Uterus (tissue), 3 donors: ENCODE measurements at regions not wholly inside any gene's neighbourhood (a gene's known extent, or its start where the extent isn't known, plus 50 kb on each side); places are given as distances from the start of the nearest gene placed in this dataset.

Experiments used
- DNase-seq, 2 donors: peaks; one replicate each; pipeline ENCODE4 v3.0.0-alpha.2; 2019 to 2020
- H3K27ac ChIP-seq, 2 donors: fragments of 200-600 bp; sonication (generic); 1 replicate in 1 of 2; 2 replicates in 1 of 2; pipeline ENCODE4 v1.5.1; 2016 to 2018
- H3K27me3 ChIP-seq, 2 donors: fragments of 200-600 bp; sonication (generic); one replicate each; pipeline ENCODE4 v1.5.1; 2018 to 2019; ENCODE audit warnings: control low read depth in 1 of 2
- H3K36me3 ChIP-seq, 2 donors: fragments of 200-600 bp; sonication (generic); one replicate each; pipeline ENCODE4 v1.5.1; 2019; ENCODE audit warnings: control low read depth in 1 of 2
- H3K4me1 ChIP-seq, 2 donors: fragments of 200-600 bp; sonication (generic); one replicate each; pipeline ENCODE4 v1.5.1; 2018 to 2019; ENCODE audit warnings: control low read depth in 1 of 2
- H3K4me3 ChIP-seq, 2 donors: fragments of 200-600 bp; sonication (generic); 1 replicate in 1 of 2; 2 replicates in 1 of 2; pipeline ENCODE4 v1.5.1; 2018 to 2019; ENCODE audit warnings: mild to moderate bottlenecking in 1 of 2
- H3K9me3 ChIP-seq, 2 donors: fragments of 200-600 bp; sonication (generic); one replicate each; pipeline ENCODE4 v1.5.1; 2019; ENCODE audit warnings: control low read depth in 1 of 2
- CTCF ChIP-seq, 4 experiments: fragments of 200-600 bp in 2 of 4; fragments of 450-650 bp in 2 of 4; sonication (generic) in 2 of 4; IDR thresholded peaks; one replicate each; pipeline ENCODE4 v1.5.1; 2016 to 2019; ENCODE audit warnings: antibody characterized with exemption in 4 of 4, mild to moderate bottlenecking in 2 of 4, moderate library complexity in 1 of 4
- POLR2A ChIP-seq, 2 donors: fragments of 450-650 bp; IDR thresholded peaks; one replicate each; pipeline ENCODE4 v1.6.1; 2016; ENCODE audit warnings: antibody characterized with exemption in 2 of 2, mild to moderate bottlenecking in 1 of 2, moderate library complexity in 1 of 2
- intact Hi-C: fragments of 100-400 bp; cut with DNase I; formaldehyde crosslinking; loops from one replicate; pipeline ENCODE4 v1.15.1; 2023; ENCODE audit warnings: low total_unique reads
- donor health status: DM: yes; HTN: yes; CAD: no.

GRCh38 chr4:26050212-26050643 lies 136.2 kb downstream of the SMIM20 start:
- Histone ChIP-seq H3K9me3 (no peaks in the 10 kb centered on the region), H3K4me3 (no peak overlapping the region), H3K4me1 (peaks cover 17 to 19% of the 10 kb centered on the region in 2 donors), H3K27ac (peak overlapping the region; percentile 95 to 97), H3K27me3 (no peaks in the 10 kb centered on the region), H3K36me3 (no peaks in the 10 kb centered on the region)
- DNase-seq, result peak in 1 of 2 donors; percentile 43
- intact Hi-C loops, result no loop called here
- no peak for TF ChIP-seq POLR2A (IDR thresholded peaks at IDR 0.05)
- no peak for TF ChIP-seq CTCF (IDR thresholded peaks at IDR 0.05)

GRCh38 chr4:26050671-26051070 lies 136.7 kb downstream of the SMIM20 start:
- no peak for TF ChIP-seq POLR2A (IDR thresholded peaks at IDR 0.05)
- no peak for TF ChIP-seq CTCF (IDR thresholded peaks at IDR 0.05)
- Histone ChIP-seq H3K9me3 (no peaks in the 10 kb centered on the region), H3K36me3 (no peaks in the 10 kb centered on the region), H3K4me3 (no peak overlapping the region), H3K4me1 (peaks cover 17 to 19% of the 10 kb centered on the region in 2 donors), H3K27ac (peak overlapping the region; percentile 95 to 97), H3K27me3 (no peaks in the 10 kb centered on the region)
- intact Hi-C loops, result no loop called here
- no peak for DNase-seq

GRCh38 chr4:26051240-26051639 lies 137.2 kb downstream of the SMIM20 start:
- peak; percentile 60 to 69 for DNase-seq
- peaks cover 17 to 19% of the 10 kb centered on the region in 2 donors for H3K4me1 ChIP-seq
- peak overlapping the region; percentile 95 to 97 for H3K27ac ChIP-seq
- H3K27me3 ChIP-seq, result no peaks in the 10 kb centered on the region
- H3K9me3 ChIP-seq, result no peaks in the 10 kb centered on the region
- no peak for TF ChIP-seq POLR2A (IDR thresholded peaks at IDR 0.05)
- no peak for TF ChIP-seq CTCF (IDR thresholded peaks at IDR 0.05)
- no peak overlapping the region for H3K4me3 ChIP-seq
- no peaks in the 10 kb centered on the region for H3K36me3 ChIP-seq
- intact Hi-C loops, result no loop called here

GRCh38 chr4:26052663-26053541 lies 138.9 kb downstream of the SMIM20 start:
- no peak for DNase-seq
- Histone ChIP-seq H3K4me3 (no peak overlapping the region), H3K4me1 (peaks cover 17 to 19% of the 10 kb centered on the region in 2 donors), H3K9me3 (no peaks in the 10 kb centered on the region), H3K27me3 (no peaks in the 10 kb centered on the region), H3K36me3 (no peaks in the 10 kb centered on the region), H3K27ac (no peak overlapping the region)
- TF ChIP-seq POLR2A (IDR thresholded peaks at IDR 0.05) (no peak), CTCF (IDR thresholded peaks at IDR 0.05) (no peak)
- intact Hi-C loops, result no loop called here

- Histone ChIP-seq H3K27ac (no peak overlapping the region), H3K4me3 (no peak overlapping the region), H3K27me3 (no peaks in the 10 kb centered on the region), H3K4me1 (peaks cover 13 to 19% of the 10 kb centered on the region in 2 donors), H3K9me3 (no peaks in the 10 kb centered on the region), H3K36me3 (no peaks in the 10 kb centered on the region)
- intact Hi-C loops, result no loop called here
- no peak for DNase-seq
- no peak for TF ChIP-seq POLR2A (IDR thresholded peaks at IDR 0.05)
Measured at GRCh38 chr4:26053761-26054160, 139.7 kb downstream of the SMIM20 start.
